Activated naive CD8-positive, alpha-beta T cell treated with anti-CD3 and anti-CD28 coated beads, Interleukin-2, amount 10 ng/mL, durations not matched to agents 7 days and 5 days (primary cell): ENCODE measurements at regions not wholly inside any gene's neighbourhood (a gene's known extent, or its start where the extent isn't known, plus 50 kb on each side); places are given as distances from the start of the nearest gene placed in this dataset.
A peak's percentile ranks its signal among the peaks of the same experiment; 100 is the strongest.
"Not testable (repeated sequence)": the region's sequence is repeated elsewhere in the genome, so short reads cannot be mapped to it uniquely, and the experiment has no call there.

Source experiments
- ATAC-seq: fragments of 150-1000 bp; cut with Tn5 transposase; one replicate; pipeline ENCODE4 v1.10.0; 2021; ENCODE audit warnings: low read depth, moderate library complexity
- POLR2A ChIA-PET: fragments of 350-600 bp; sonication (Branson Sonifier 250); formaldehyde crosslinking; loops from one replicate; lab custom pipeline; 2021; ENCODE audit warnings: antibody characterized with exemption; lab: Charles Lee
- DNase-seq: peaks from one replicate; pipeline ENCODE4 v3.0.0; 2021
- H3K27ac Mint-ChIP-seq: one replicate; pipeline ENCODE4 v1.8.0; 2022; ENCODE audit warnings: mild to moderate bottlenecking, mixed read lengths
- H3K27me3 Mint-ChIP-seq: one replicate; pipeline ENCODE4 v1.8.0; 2022; ENCODE audit warnings: mild to moderate bottlenecking, moderate library complexity, mixed read lengths
- H3K36me3 Mint-ChIP-seq: one replicate; pipeline ENCODE4 v1.8.0; 2021; ENCODE audit warnings: mild to moderate bottlenecking, mixed read lengths
- H3K4me1 Mint-ChIP-seq: one replicate; pipeline ENCODE4 v1.8.0; 2021; ENCODE audit warnings: mixed read lengths
- H3K4me3 Mint-ChIP-seq: one replicate; pipeline ENCODE4 v1.8.0; 2022; ENCODE audit warnings: mild to moderate bottlenecking, moderate library complexity, mixed read lengths
- H3K9me3 Mint-ChIP-seq: one replicate; pipeline ENCODE4 v1.8.0; 2021; ENCODE audit warnings: mixed read lengths

DNA sequence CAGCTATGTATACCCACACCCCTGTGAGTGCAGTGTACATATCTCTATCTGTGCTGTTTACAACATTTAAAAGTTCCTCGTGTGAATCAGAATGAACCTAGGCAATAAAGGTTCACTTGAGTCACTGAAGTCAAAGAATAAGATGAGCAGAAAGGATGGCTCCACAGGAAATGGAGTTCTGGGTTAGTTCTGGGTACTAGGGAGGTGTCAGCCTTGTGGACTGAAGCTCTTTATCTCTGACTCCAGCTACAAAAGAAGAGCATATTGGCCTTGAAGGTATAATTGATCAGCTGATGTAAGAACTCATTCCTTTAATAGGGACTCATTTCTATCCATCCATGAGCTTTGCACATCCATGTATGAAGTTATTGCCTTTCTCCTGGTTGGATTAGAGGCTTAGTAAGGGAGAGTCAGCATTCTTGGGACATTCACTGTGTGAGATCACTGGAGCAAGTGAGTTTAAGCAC lies 73.9 kb upstream of the BACH2 start:
- Mint-ChIP-seq H3K27me3 (no peaks in the 10 kb centered on the region), H3K36me3 (no peaks in the 10 kb centered on the region), H3K27ac (no peak overlapping the region), H3K4me3 (no peak overlapping the region), H3K4me1 (peaks cover 10% of the 10 kb centered on the region), H3K9me3 (peaks cover 4% of the 10 kb centered on the region)
- ATAC-seq (peak; percentile 66), DNase-seq (no peak)
- POLR2A ChIA-PET, result no interaction called here

DNA sequence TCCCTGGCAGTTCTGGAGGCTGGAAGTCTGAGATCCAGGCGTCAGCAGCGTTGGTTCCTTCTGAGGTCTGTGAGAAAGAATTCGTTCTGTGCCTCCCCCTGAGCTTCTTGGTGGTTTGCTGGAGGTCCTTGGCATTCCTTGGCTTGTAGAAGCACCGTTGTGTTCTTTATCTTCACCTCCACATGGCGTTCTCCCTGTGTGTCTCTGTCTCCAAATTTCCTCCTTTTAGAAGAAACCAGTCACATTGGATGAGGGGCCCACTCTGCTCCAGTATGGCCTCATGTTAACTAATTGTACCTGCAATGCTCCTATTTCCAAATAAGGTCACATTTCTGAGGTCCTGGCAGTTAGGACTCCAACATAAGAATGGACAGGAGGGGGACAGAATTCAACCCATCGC lies 73.0 kb upstream of the BACH2 start:
- ATAC-seq, result no peak
- POLR2A ChIA-PET, result no interaction called here
- no peak overlapping the region for H3K27ac Mint-ChIP-seq
- H3K9me3 Mint-ChIP-seq, result peaks cover 4% of the 10 kb centered on the region
- no peak overlapping the region for H3K4me3 Mint-ChIP-seq
- H3K36me3 Mint-ChIP-seq, result no peaks in the 10 kb centered on the region
- no peak for DNase-seq
- H3K4me1 Mint-ChIP-seq, result peaks cover 10% of the 10 kb centered on the region
- no peaks in the 10 kb centered on the region for H3K27me3 Mint-ChIP-seq

DNA sequence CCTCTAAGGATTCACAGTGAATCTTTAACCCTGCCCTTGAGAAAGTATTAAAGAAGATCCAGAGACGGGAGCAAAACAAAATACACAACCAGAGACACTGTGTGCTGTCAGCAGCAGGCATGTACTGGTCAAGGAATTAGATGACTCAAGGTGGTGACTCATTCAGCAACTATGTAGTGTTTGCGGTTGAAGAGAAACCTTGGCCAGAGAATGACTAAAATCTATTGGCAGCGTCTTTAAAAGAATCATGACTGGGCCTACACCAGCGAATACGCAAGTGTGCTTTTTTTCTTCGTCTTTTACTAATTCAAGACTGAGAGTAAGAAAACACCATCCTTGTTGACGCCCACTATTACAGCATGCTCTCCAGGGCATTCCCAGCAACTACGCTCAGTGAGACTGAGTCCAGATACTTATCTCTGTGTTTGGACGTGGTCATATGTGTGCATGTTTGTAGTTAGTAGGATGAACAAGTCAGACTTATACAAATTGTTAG lies 72.4 kb upstream of the BACH2 start:
- peaks cover under 1% of the 10 kb centered on the region for H3K27me3 Mint-ChIP-seq

DNA sequence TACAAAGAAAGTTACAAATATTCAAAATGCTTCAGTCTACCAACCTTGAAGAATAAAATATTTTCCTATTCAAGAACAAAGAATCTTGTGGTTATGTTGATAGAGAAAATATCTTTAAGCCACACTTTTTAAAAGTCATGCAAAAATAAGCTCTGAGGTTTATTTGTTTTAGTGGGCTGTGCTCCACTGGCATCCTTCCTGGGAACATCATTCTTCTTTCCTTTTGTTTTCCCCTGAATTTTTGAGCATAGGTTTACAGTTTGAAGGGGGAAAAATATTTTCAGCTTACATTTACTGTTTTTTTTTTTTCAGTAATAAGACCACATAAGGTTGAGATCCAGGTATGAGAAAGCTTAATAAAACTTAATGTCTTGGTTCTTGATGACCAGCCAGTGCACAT lies 72.0 kb upstream of the BACH2 start:
- Mint-ChIP-seq H3K9me3 (peaks cover 4% of the 10 kb centered on the region), H3K4me1 (peaks cover 10% of the 10 kb centered on the region), H3K27me3 (peaks cover 3% of the 10 kb centered on the region), H3K36me3 (no peaks in the 10 kb centered on the region), H3K4me3 (no peak overlapping the region), H3K27ac (no peak overlapping the region)
- ATAC-seq (no peak), DNase-seq (no peak)
- POLR2A ChIA-PET, result interaction anchor here (1.0 kb wide), 1 partner anchor 17 kb away, joined by 3 read pairs; no protein-coding TSS in a partner anchor

More for the DNA sequence above, 72.4 kb upstream of the BACH2 start:
- POLR2A ChIA-PET, result interaction anchor here (1.0 kb wide), 1 partner anchor 18 kb away, joined by 3 read pairs; no protein-coding TSS in a partner anchor
- no peak overlapping the region for H3K4me3 Mint-ChIP-seq
- no peak for DNase-seq
- H3K27ac Mint-ChIP-seq, result no peak overlapping the region
- H3K9me3 Mint-ChIP-seq, result peaks cover 4% of the 10 kb centered on the region
- peak; percentile 58 for ATAC-seq
- no peaks in the 10 kb centered on the region for H3K36me3 Mint-ChIP-seq
- H3K4me1 Mint-ChIP-seq, result peaks cover 10% of the 10 kb centered on the region

DNA sequence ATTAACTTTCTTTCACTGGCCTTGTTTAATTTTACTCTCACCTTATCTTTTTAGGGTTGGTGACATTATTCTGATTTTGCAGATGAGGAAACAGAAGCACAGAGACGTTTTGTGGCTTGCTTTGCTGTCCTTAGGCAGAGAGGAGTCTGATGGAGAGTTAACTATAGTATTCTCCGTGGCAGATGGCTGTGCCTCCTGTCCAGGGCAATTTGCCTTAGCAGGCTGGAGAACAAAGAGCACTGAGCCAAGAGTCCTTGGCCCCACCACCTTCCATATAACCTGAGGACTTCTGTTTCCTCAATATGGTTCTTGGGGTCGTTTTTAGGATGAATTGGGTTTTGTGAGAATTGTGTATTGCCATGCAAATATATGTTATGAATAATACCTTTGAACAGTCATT lies 71.4 kb upstream of the BACH2 start:
- Mint-ChIP-seq H3K27ac (no peak overlapping the region), H3K9me3 (peaks cover 4% of the 10 kb centered on the region), H3K4me1 (peaks cover 10% of the 10 kb centered on the region), H3K4me3 (no peak overlapping the region), H3K27me3 (peaks cover 3% of the 10 kb centered on the region), H3K36me3 (no peaks in the 10 kb centered on the region)
- POLR2A ChIA-PET, result interaction anchor here (1.0 kb wide), 1 partner anchor 17 kb away, joined by 3 read pairs; no protein-coding TSS in a partner anchor
- ATAC-seq, result no peak
- DNase-seq, result no peak

DNA sequence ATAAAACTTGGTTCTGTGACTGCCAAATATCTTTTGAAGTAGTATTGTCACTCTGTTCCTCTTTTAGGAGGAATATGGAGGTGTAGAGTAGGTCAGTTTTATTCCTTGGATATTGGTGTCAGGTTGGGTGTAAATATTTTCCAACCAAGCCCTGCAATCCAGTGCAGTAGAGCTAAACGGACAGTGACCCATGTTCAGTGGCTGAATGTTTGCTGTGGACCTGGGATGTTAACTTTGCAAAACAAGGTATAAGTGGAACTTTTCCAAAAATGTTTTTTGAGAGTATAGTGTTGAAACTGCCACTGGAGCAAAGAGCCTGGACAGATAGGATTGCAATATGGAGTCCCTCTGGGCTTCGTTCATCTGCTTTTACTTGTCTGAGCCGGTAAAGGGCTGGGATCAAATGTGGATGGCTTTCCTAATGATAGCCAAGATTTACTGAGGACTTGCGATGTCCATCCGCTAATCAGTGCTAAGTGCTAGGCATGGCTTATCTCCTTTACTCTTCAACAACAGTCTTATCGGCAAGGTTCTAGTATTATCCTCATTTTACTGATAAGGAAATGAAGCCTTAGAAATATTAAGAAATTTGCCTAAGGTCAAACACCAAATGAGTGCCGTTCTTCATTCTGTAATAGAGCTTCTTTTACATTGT lies 69.0 kb upstream of the BACH2 start:
- Mint-ChIP-seq H3K27me3 (peaks cover 3% of the 10 kb centered on the region), H3K36me3 (no peaks in the 10 kb centered on the region), H3K27ac (no peak overlapping the region), H3K4me1 (peaks cover 8% of the 10 kb centered on the region), H3K9me3 (peaks cover 4% of the 10 kb centered on the region), H3K4me3 (no peak overlapping the region)
- ATAC-seq, result no peak
- no peak for DNase-seq
- POLR2A ChIA-PET, result no interaction called here

DNA sequence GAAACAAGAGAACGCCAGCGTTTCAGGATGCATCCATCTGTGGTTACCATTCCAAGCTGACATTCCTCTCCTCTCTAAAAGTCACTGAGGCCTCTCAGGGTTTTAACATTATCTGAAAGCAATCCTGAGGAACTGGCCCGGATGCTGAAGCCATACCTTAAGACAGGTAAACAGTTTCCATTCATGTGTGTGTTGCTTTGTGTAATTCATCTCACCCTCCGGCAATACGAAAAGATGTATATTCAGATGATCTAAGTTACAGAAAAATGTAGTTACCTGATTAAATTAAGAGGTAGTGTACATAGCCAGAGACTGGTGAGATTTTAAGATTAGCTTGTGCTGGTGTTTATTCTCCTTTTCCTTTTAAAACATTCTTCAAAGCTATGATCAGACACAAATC lies 68.4 kb upstream of the BACH2 start:
- H3K9me3 Mint-ChIP-seq, result peaks cover 4% of the 10 kb centered on the region
- no peak for DNase-seq
- POLR2A ChIA-PET, result no interaction called here
- no peak overlapping the region for H3K27ac Mint-ChIP-seq
- no peak overlapping the region for H3K4me3 Mint-ChIP-seq
- ATAC-seq, result no peak
- peaks cover 5% of the 10 kb centered on the region for H3K27me3 Mint-ChIP-seq
- H3K36me3 Mint-ChIP-seq, result no peaks in the 10 kb centered on the region
- peaks cover 3% of the 10 kb centered on the region for H3K4me1 Mint-ChIP-seq

DNA sequence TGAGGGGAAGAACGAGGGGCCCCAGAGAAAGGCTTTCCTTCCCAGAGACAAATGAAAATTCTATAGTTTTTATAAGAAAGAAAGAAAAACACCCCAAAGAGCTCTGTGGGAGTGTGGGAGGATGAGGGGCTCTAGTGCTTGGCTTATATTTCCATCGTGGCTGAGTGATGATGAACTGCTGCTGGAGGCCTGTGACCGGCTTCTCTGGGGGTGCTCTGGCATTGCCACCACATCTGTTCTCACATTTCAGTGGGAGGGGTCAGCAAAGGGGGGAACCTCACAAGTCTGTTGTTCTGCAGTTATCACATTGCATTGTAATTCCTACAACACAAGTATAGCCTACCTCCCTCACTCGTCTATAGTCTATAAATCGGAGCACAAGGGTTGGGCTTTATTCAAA lies 67.6 kb upstream of the BACH2 start:
- no peak for DNase-seq
- Mint-ChIP-seq H3K4me1 (peaks cover 3% of the 10 kb centered on the region), H3K9me3 (peaks cover 4% of the 10 kb centered on the region), H3K27ac (no peak overlapping the region), H3K4me3 (no peak overlapping the region), H3K27me3 (peaks cover 5% of the 10 kb centered on the region), H3K36me3 (peaks cover under 1% of the 10 kb centered on the region)
- POLR2A ChIA-PET, result no interaction called here
- no peak for ATAC-seq

DNA sequence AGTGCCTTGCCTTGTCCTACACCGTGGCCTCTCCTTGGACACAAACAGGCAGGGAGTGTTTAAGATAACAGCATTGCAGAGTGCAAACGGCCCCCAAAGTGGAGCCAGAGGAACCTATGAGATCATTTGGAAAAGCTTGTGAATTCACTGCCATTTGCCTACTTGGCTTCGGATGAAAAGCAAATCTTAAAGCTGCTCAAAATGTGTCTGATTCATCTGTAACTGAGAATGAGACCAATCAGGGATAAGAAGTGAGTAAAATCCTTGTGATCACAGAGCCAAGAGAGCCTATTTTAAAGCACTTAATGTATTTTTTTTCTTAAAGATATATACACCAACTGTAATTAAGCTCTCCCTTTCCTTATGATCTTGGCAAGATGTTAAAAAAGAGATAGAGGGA lies 65.7 kb upstream of the BACH2 start:
- POLR2A ChIA-PET, result no interaction called here
- no peak for ATAC-seq
- Mint-ChIP-seq H3K9me3 (no peaks in the 10 kb centered on the region), H3K4me3 (no peak overlapping the region), H3K4me1 (no peaks in the 10 kb centered on the region), H3K27ac (no peak overlapping the region), H3K27me3 (peaks cover 5% of the 10 kb centered on the region), H3K36me3 (peaks cover 2% of the 10 kb centered on the region)
- DNase-seq, result no peak

DNA sequence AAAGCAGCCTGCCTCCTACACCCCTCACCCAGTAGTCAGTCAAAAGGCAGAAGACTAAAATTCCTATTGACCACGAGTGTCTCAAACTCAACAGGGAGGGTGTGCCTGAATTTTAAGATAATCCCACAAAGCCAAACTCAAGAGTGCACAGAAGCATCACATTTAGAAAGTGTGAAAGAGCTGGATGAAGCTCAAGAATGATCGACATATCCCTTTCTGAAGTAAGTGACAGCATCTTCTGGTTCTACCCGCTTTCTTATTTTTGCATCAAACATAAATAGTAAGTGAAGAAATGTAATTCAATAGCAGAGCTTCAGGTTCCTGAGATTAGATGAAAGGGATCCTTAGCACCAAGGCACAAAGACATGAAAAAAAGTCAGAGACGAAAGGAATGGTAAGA lies 64.5 kb upstream of the BACH2 start:
- no peaks in the 10 kb centered on the region for H3K4me1 Mint-ChIP-seq
- no peaks in the 10 kb centered on the region for H3K9me3 Mint-ChIP-seq
- H3K36me3 Mint-ChIP-seq, result peaks cover 2% of the 10 kb centered on the region
- no peak for DNase-seq
- POLR2A ChIA-PET, result no interaction called here
- peaks cover 5% of the 10 kb centered on the region for H3K27me3 Mint-ChIP-seq
- ATAC-seq, result no peak
- no peak overlapping the region for H3K27ac Mint-ChIP-seq
- no peak overlapping the region for H3K4me3 Mint-ChIP-seq

DNA sequence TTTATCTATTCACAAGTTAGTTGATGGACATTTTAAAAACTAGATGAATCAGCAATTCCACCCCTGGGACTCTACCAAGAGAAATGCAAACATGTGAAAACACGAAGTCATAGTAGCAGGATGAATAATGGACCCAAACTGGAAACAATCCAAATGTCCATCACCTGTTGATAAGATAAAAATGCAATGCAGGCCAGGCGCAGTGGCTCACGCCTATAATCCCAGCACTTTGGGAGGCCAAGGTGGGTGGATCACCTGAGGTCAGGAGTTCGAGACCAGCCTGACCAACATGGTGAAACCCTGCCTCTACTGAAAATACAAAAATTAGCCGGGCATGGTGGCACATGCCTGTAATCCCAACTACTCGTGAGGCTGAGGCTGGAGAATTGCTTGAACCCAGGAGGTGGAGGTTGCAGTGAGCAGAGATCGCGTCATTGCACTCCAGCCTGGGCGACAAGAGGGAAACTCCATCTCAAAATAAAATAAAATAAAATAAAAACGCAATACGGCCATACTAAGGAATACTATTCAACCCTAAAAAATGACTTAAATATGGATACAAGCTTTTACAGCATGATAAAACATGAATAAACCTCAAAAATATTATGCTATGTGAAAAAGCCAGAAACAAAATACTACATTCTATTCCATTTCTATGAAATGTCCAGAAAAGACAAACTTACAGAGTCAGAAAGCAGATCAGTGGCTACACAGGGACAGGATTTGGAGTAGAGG lies 61.6 kb upstream of the BACH2 start:
- H3K4me3 Mint-ChIP-seq, H3K36me3 Mint-ChIP-seq, POLR2A ChIA-PET, H3K27ac Mint-ChIP-seq, DNase-seq, H3K4me1 Mint-ChIP-seq, H3K27me3 Mint-ChIP-seq, H3K9me3 Mint-ChIP-seq, ATAC-seq: not testable (repeated sequence)

DNA sequence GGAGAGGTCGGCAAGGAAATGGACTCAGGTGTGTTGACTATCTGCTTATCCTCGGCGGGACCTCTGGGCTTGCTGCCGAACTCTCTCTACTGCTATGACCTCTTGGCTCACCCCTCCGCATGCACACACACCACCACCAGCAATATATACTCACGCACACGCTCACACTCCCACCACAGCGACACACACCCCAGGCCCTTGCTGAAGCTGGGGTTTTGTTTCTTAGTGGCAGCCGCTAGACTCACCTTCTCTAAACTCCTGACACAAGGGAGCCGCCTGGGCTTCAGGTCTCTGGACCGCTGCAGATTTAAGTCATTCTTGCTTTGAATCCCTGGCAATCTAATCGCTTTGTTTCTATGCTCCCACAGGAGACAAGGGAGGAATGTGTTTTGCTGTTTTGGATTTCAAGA lies 59.4 kb upstream of the BACH2 start:
- H3K36me3 Mint-ChIP-seq, result peaks cover 5% of the 10 kb centered on the region
- H3K4me3 Mint-ChIP-seq, result no peak overlapping the region
- no peaks in the 10 kb centered on the region for H3K9me3 Mint-ChIP-seq
- DNase-seq, result no peak
- peaks cover 17% of the 10 kb centered on the region for H3K4me1 Mint-ChIP-seq
- peaks cover 2% of the 10 kb centered on the region for H3K27me3 Mint-ChIP-seq
- no peak overlapping the region for H3K27ac Mint-ChIP-seq
- POLR2A ChIA-PET, result no interaction called here
- no peak for ATAC-seq

DNA sequence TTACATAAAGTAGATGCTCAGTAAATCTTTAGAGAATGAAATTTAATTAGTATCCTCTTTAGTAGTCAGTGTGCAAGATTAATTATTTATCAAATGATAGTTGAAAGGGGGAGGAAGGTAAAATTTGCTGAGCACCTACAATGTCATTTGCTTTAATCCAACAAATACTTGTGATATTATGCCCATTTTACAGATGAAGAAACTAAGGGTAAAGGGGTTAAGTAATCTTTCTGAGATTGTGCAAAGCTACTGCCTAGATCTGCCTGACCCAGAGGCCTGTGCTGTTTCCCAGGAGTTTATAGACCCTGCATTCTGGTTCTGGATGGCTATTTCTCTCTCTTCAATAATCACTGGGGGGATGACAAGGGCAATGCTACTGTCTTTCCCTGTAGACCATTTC lies 58.3 kb upstream of the BACH2 start:
- no peak for DNase-seq
- Mint-ChIP-seq H3K27ac (no peak overlapping the region), H3K27me3 (no peaks in the 10 kb centered on the region), H3K4me1 (peaks cover 27% of the 10 kb centered on the region), H3K36me3 (peaks cover 10% of the 10 kb centered on the region), H3K4me3 (no peak overlapping the region), H3K9me3 (peaks cover 2% of the 10 kb centered on the region)
- POLR2A ChIA-PET, result no interaction called here
- no peak for ATAC-seq

DNA sequence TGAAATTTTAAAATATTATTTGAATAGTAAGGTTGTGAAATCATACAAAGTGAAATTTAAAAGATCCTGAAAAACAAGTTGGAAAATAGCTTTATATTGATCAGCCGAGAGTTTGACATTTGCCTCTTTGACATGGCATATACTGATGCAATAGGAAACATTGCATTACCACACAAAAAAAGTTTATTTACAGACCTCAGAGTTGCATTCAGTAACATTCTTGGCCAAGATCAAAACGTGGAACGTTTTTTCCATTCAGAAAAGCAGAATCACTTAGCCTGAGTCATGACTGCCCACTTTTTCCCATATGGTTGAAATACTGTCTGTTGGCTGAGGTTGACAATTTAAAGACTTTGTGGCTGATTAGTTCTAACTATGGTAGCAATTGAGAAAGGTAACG lies 55.1 kb upstream of the BACH2 start:
- H3K27ac Mint-ChIP-seq, result peak overlapping the region; percentile 20
- ATAC-seq (no peak), DNase-seq (no peak)
- H3K27me3 Mint-ChIP-seq, result no peaks in the 10 kb centered on the region
- POLR2A ChIA-PET, result interaction anchor here (0.6 kb wide), 1 partner anchor 17 kb away, joined by 3 read pairs; no protein-coding TSS in a partner anchor
- peaks cover 28% of the 10 kb centered on the region for H3K4me1 Mint-ChIP-seq
- H3K36me3 Mint-ChIP-seq, result peaks cover 11% of the 10 kb centered on the region
- H3K9me3 Mint-ChIP-seq, result peaks cover 2% of the 10 kb centered on the region
- H3K4me3 Mint-ChIP-seq, result no peak overlapping the region
